Upper lobe of left lung (tissue), 4 donors: ENCODE measurements at regions not wholly inside any gene's neighbourhood (a gene's known extent, or its start where the extent isn't known, plus 50 kb on each side); places are given as distances from the start of the nearest gene placed in this dataset.

Experiments
- CTCF ChIP-seq, 6 experiments: fragments of 450-650 bp in 4 of 6; fragments of 200-600 bp in 2 of 6; sonication (generic) in 2 of 6; IDR thresholded peaks; one replicate each; pipeline ENCODE4 v1.5.1; 2016 to 2019; ENCODE audit warnings: antibody characterized with exemption in 6 of 6
- POLR2A ChIP-seq, 4 donors: fragments of 450-650 bp; IDR thresholded peaks; one replicate each; pipeline ENCODE4 v1.5.1; 2016 to 2017; ENCODE audit warnings: antibody characterized with exemption in 4 of 4, mild to moderate bottlenecking in 2 of 4

DNA sequence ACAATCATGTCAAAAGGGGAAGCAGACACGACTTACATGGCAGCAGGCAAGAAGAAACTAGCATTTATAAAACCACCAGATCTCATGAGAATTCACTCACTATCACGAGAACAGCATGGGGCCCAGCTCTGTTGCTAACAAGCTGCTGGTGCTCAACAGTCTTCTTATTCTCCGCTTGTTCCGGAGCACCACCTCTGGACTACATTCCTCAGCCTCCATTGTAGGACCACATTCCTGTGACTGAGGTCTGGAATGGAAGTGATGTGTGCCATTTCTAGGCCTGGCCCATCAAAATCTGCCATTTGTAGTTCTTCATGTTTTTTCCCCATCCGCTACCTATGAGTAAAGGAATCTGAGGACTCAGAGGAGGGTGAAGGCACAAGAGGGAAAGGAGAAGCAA, 111.5 kb upstream of the PTCHD1 start:
- no peak for TF ChIP-seq CTCF (IDR thresholded peaks at IDR 0.05)
- TF ChIP-seq POLR2A (IDR thresholded peaks at IDR 0.05) = no peak
